NOMO-1 (cell line): ENCODE measurements at regions not wholly inside any gene's neighbourhood (a gene's known extent, or its start where the extent isn't known, plus 50 kb on each side); places are given as distances from the start of the nearest gene placed in this dataset.

Experiments
- DNase-seq, 2 experiments: peaks; one replicate each; lab custom pipeline; 2025; ENCODE audit not compliant: unreplicated experiment in 2 of 2; lab: John Stamatoyannopoulos, UW

DNA sequence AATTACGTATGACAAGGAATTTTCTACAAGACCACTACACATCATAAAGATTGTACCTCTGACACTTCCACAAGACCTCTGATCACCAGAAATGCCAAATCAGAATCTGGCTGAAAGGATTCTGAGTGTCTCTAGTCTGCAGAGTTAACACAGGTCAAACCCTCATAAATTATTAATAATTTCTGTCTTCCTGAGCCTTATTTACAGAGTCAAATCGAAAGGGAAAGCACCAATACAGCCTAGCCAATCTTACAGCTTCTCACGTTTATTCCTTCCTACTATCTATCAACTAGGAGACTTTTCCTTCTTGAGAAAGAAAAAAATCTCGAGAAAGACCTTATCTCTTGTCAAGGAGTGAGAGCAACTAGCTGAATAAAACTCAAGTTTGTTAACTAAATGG, 2151.6 kb downstream of the MRPL39 start:
- DNase-seq = no peak

DNA sequence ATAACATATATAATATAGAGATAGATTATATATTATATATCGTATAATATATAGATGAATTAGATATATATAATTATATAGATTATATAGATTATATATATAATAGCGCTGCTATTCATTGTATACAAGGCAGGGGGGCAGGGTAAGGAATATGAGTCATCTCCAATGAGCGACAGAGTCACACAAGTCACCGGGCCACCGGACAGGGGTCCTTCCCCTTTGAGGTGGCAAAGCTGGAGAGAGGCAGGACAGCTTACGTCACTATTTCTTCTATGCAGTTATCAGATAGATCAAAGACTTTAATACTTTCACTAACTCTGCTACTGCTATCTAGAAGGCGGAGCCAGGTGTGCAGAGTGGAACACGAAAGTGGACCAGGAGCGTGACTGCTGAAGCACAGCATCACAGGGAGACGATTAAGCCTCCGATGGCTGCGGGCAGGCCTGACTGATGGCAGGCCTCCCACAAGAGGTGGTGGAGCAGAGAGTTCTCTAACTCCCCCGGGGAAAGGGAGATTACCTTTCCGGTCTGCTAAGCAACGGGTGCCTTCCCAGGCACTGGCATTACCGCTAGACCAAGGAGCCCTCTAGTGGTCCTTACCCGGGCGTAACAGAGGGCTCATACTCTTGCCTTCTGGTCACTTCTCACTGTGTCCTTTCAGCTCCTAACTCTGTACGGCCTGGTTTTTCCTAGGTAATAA, 2154.7 kb downstream of the MRPL39 start:
- DNase-seq = no peak

DNA sequence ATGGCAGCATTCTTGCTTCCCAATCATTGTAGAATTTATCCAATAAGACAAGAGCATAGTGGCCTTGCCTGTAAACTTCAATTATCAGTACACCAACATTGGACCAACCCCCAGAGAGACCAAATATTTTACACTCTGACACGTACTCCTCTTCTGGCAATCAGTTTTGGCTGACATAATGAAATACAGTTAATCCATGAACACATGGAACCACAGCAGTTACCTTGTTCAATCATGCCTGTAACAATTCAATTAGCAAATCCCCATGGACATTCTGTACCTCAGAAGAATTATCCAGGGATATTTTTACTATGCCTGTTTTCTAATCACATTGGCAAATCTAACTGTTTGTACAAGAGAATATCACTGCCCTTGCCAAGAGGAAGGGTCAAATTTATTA, 2162.0 kb downstream of the MRPL39 start:
- DNase-seq = no peak

DNA sequence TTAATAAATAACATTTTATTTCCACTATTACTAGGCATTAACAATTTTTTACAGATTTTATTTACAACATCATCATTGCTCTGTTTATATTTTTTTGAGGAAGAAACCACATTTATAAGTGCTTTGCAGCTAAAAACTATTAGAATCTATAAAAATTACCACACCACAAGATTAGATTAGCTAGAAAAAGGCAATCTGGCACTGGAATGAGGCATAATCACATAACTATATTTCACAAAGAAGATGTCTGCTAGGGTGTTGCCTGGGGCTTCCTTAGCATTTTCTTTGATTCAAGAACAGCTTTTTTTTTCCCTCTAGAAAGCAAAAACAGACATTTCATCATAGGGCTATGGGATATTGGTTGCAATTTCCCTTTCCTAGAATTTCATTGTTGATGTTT, 2169.2 kb downstream of the MRPL39 start:
- no peak for DNase-seq

DNA sequence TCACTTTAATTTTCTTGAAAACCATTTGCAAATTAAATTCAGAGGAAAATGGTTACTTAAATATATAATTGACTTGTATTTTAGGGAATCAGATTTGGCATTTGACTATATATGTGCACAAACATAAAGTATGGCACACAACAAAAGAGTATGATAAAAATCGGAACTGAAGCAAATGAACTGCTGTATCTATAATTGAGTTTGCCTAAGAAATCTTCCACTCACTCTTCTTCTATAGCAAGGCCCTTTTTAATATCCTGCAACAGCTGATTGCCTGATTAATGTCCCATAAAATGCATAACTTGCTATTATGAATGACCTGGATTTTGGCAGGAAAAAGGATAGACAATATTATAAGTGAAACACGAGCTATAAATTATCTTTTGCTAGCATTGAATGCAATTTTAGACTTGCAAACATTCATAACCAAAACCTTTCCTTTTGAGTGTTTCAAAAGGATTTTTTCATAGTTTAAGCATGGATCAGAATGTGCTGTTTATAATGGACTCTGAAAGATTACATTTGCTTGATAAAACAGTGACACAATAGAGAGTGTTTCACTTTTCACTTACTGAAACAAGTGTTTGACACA, 2204.3 kb downstream of the MRPL39 start:
- DNase-seq = no peak

DNA sequence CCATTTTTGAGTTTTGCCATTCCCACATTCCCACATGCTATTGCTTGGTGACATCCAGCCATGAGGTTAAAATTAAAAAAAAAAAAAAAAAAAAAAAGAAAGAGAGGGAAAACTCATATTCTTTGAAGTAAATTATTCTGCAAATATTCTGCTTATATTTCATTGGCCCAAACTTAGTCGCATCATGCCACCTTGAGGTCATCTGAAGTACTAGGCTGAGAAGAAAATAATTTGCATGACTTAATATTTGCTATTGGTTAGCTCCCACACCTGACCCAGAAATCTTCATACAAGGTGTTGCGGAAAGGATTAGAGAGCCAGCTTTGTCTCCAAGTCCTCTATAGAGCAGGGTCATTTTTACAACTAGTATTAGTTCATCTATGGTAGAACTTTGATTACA, 2206.0 kb downstream of the MRPL39 start:
- no peak for DNase-seq

DNA sequence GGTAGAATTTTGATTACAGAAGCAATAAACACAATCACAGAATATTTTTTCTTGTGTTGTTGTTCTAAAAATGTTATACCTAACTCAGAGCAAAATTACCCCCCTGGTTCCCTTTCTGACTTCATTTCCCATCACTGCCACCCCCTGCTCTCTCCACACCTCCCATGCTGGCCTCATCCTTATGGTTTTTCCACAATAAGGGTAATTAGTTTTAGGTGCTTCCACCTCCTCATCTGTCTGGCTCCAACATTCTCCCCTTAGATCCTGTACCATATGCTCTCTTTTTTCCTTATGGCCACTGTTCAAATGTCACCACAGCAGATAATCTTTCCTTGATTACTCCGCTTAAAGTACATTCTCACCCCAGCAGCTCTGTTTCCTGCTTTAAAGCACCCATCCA, 2208.6 kb downstream of the MRPL39 start:
- no peak for DNase-seq

DNA sequence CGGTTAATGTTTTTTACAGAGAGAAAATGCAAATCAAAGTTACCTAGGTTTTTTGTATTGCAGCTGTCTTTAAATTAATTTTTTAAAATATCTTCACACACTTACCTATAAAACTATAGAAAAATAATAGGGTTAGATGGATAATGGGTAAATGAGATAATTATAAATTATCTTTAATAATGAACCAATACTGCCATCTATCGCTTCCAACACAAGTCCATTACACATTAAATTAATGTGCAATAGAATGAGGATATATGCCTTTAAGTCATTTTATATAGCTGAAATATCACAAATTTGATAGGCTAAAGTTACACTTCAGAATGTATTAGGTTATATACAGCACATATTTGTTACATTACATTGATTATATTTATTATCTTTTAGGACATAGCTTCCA, 2212.8 kb downstream of the MRPL39 start:
- DNase-seq = no peak

DNA sequence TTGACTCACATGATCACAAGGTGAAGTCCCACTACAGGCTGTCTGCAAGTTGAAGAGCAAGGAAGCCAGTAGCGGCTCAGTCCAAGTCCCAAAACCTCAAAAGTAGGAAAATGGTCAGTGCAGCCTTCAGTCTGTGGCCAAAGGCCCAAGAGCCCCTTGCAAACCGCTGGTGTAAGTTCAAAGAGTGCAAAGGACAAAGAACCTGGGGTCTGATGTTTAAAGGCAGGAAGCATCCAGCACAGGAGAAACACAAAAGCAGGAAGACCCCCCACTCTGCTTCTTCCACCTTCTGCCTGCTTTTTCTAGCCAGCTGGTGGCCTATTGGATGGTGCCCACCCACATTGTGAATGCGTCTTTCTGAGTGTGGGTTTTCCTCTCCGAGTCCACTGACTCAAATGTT, 2222.6 kb downstream of the MRPL39 start:
- DNase-seq = no peak

DNA sequence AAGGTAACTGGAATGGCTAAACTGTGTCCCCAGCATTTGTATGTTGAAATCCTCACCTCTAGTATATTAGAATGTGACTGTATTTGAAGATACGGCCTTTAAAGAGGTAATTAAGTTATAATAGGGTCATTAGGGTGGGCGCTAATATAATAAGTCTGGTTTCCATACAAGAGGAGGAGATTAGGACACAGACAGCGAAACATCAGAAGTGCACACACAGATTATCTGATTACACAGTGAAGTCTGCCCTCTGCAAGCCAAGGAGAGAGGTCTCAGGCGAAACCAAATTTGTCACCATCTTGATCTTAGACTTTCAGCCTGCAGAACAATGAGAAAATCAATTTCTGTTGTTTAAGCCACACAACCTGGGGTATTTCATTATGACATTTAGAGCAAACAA, 2233.1 kb downstream of the MRPL39 start:
- DNase-seq = no peak

DNA sequence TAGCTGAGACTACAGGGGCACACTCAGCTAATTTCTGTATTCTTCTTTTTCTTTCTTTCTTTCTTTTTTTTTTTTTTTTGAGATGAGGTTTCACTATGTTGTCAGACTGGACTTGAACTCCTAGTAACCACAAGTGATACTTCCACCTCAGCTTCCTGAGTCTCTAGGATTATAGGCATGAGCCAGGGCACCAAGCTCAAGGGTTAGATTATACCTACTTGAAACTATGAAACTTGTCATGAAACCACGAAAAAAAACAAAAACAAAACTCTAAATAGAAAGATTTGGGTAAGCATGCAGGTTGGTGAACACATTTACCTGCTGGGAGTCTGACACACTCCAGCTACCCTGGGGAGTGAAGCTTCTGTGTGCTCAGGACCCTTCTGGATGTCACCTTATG, 2250.4 kb downstream of the MRPL39 start:
- DNase-seq = no peak

DNA sequence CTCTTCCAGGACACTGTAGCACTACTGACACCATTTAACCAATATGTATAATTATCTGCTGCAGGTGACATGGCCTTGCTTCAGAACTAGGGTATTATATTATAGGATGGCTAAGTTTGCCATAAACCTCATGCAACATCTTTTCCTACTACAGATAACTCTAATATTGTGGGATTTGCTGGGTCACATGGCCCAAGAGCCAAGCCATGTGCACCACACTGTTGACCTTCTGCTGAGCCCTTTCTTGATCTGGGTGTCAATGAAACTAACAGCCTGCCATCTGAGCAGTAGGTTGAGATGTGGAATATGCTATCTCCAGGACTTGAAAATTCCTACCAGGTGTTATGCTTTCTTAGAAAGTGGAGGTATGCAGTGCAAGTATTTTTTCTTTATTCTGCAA, 2291.1 kb downstream of the MRPL39 start:
- DNase-seq = no peak

DNA sequence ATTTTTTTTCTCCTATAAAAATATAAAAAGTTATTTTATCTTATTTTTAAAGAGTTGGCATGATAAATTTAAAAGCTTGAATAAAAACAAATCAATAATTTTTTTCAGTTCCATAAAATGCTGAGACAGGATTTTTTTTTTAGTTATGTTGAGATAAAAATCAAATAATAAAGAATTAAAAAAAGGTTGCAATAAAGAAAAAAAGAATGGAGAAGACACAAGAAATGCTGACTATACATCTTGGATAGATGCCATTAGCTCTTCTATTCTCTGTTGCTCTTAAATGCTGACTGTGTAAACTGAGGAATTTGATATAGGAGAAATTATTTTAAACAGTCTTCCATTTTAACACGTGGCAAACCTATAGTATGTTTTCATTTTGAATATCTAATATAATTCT, 2298.5 kb downstream of the MRPL39 start:
- DNase-seq = no peak

DNA sequence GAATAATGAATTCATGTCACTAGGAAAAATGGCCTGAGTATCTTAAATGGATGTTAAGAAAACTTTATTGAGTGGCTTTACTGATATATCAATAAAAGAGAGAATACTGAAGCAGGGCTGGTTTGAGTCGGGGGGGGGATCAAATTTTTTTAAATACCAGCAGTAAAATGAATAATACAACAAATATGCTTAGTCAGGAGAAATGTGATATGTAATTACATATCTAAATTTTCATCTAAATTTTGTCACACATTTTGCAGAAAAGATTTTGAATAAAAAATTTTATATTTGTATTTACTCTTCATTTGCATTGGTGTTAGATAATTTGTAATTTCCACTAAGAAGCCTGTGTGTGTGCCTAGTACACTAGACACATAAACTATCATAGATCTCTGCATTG, 2300.2 kb downstream of the MRPL39 start:
- DNase-seq = no peak

DNA sequence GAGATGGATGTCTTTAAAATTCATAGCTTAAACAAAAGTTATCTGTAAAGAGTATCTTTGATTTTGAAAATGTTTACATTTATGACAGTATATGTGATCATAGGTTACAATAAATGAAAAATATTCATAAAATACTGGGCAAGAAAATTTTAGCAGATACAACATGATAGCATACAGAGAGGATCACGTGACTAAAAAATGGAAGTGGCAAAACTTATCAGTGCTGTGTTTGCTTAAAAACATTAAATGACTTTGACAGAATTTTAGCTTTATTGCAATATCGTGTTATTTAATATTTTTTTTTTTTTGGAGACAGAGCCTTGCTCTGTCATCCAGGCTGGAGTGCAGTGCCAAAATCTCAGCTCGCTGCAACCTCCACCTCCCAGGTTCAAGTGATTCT, 2294.1 kb downstream of the NCAM2 start:
- no peak for DNase-seq

DNA sequence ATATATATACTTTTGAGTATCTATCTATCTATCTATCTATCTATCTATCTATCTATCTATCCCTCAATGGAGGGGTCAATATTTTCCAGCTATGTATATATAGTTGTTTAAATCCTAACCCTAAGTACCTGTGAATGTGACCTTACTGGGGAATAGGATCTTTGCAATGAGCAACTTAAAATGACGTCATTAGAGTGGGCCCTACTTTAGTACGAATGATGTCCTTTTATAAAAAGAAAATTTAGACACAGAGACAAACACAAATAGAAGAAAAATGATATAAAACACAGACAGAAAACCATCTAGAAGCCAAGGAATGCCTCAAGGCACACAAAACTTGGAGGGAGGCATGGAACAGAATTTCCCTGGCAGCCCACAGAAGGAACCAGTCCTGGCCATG, 2283.7 kb downstream of the NCAM2 start:
- DNase-seq = no peak

DNA sequence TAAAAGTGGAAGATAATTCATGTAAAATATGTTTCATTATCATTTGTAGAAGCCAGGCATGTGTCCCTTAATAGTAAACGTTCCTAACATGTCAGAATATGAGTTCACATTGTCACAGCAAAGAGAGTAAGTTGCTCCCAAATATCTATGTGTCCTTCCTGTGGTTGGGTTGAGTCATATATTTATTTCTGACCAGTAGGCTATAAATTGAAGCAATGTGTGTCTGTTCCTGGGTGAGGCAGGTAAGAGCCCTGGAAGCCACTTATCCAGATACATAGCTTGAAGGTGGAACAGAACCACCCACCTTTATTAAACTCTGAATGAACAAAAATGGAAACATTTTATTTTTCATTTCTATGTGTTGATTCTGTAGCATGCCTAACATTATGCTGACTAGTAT, 2251.6 kb downstream of the NCAM2 start:
- DNase-seq = no peak

DNA sequence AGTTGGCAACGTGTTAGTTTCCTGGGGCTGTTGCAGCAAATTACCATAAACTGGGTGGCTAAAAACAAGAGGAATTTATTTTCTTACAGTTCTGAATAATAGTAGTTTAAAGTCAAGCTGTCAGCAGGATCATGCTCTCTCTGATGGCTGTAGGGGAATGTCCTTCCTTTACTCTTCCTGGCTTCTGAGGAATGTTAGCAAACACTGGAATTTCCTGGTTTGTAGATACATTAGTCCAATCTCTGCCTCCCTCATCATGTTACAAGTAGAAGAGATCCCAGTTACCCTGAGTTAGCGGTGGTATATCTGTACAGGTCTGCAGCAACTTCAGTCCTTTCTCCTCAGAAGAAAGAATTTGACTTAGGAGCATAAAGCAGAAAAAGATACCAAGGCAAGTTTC, 2249.1 kb downstream of the NCAM2 start:
- no peak for DNase-seq

DNA sequence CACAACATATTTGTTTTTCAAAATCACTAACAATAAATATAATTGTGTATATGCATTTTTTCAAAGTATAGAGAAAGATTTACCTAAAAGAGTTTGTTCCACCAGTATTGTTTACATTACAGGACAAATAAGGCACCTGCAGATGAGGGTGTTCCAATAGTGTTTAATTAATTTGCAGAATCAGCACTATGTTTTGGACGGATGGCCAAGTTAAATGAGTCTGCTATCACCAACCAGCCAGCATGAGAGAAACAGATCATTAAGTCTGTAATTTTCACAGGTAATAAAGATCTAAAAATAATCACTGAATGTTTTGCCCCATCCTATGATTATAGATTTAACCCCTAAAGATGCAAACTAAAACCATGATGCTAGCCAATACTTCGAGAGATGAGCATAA, 2247.0 kb downstream of the NCAM2 start:
- no peak for DNase-seq

DNA sequence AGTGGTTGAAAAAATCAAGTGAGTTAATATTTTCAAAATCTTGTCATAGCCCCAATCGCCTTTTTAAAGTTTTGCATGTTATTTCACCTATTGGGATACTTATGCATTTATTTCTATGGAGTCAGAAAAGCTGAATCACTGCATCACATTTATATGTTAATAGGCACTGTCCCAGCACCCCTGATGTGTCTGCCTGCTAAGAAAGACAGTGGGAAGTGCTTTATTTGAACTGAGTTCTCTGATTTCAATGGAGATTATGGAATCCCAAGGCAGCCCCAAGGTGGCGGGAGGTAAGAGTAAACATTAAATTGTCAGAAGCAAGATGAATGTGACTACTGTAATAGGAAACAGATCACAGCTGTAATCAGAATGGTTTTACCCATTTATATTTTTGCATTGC, 2225.7 kb downstream of the NCAM2 start:
- no peak for DNase-seq

DNA sequence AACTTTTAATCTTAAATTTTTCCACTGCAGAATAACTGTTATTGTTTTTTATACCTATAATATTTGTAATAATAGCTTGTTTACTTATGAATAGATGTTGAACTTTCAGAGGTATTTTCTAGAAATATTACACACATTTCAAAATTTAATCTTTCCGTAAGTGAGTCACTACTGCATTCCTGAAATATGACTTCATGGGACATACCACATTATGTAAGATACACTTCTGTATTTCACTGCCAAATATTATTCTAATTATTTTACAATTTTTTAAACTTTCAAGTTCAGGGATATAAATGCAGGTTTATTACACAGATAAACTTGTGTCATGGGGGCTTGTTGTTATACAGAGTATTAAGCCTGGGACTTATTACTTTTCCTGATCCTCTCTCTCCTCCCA, 2220.5 kb downstream of the NCAM2 start:
- no peak for DNase-seq

DNA sequence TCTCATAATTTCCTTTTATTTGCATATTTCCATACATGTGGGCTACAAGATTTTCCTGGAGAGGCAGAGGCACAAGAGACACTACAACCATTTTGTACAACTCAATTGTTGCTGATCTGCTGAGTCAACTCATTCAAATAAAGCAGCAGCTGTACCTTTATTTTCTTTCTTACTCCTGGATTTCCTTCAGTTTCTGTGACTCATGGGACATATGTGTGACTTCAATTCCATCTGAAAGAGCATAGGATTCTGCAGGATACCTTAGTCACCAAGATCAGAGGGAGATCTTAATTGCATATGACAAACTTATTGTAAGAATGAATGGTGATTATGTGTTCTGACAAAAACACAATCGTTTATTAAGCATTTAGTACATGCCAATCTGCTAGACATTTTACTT, 2219.4 kb downstream of the NCAM2 start:
- DNase-seq = no peak

DNA sequence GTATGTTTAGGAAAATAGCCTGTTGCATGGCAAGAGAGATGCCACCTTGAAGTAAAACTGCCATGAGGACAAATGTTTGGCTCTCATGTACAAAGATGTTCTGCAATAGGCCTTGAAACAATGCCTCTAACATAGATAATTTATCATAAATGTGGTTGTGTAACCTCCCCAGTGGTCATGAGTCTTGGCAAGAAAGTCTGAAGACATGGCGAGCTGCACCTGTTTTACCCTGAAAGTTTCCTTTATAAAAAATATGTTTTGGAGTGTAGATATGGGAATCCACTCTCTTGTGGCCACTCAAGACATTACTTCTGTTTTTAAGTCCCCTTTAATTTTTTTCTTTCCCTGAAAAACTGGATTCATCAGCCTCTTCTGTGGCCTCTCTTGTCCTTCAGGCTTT, 2217.1 kb downstream of the NCAM2 start:
- DNase-seq = no peak
